GM11168 (cell line): ENCODE measurements at regions not wholly inside any gene's neighbourhood (a gene's known extent, or its start where the extent isn't known, plus 50 kb on each side); places are given as distances from the start of the nearest gene placed in this dataset.

ENCODE experiments used
- in situ Hi-C: fragments of 300-500 bp; cut with MboI; formaldehyde crosslinking; loops from one replicate; pipeline ENCODE4 v1.12.0; 2022; ENCODE audit warnings: low sequenced_read_pairs; ENCODE audit not compliant: unreplicated experiment

GRCh38 chr12:77437206-77437605, 371.8 kb upstream of the E2F7 start:
- in situ Hi-C loops, result no loop called here

GRCh38 chr12:77435446-77436091, 370.2 kb upstream of the E2F7 start:
- in situ Hi-C loops, result no loop called here

- in situ Hi-C loops, result no loop called here
Observed at GRCh38 chr12:77433799-77434198, 368.4 kb upstream of the E2F7 start.

GRCh38 chr12:77429426-77429825, 364.1 kb upstream of the E2F7 start:
- in situ Hi-C loops, result no loop called here

GRCh38 chr12:77421152-77421551, 355.8 kb upstream of the E2F7 start:
- in situ Hi-C loops, result no loop called here

- in situ Hi-C loops, result no loop called here
Observed at GRCh38 chr12:77409551-77409950, 344.2 kb upstream of the E2F7 start.

- in situ Hi-C loops, result no loop called here
Observed at GRCh38 chr12:77407931-77408330, 342.6 kb upstream of the E2F7 start.

GRCh38 chr12:77406219-77406905, 341.0 kb upstream of the E2F7 start:
- in situ Hi-C loops, result no loop called here

- in situ Hi-C loops, result no loop called here
Observed at GRCh38 chr12:77402716-77403115, 337.3 kb upstream of the E2F7 start.

GRCh38 chr12:77401770-77402081, 336.4 kb upstream of the E2F7 start:
- in situ Hi-C loops, result no loop called here

- in situ Hi-C loops, result no loop called here
Observed at GRCh38 chr12:77401064-77401769, 335.8 kb upstream of the E2F7 start.

- in situ Hi-C loops, result no loop called here
Observed at GRCh38 chr12:77392467-77393088, 327.2 kb upstream of the E2F7 start.

- in situ Hi-C loops, result no loop called here
Observed at GRCh38 chr12:77388445-77389265, 323.3 kb upstream of the E2F7 start.

GRCh38 chr12:77387671-77388070, 322.3 kb upstream of the E2F7 start:
- in situ Hi-C loops, result no loop called here

- in situ Hi-C loops, result no loop called here
Observed at GRCh38 chr12:77387214-77387613, 321.8 kb upstream of the E2F7 start.

- in situ Hi-C loops, result no loop called here
Observed at GRCh38 chr12:77384941-77385340, 319.6 kb upstream of the E2F7 start.

GRCh38 chr12:77382096-77382742, 316.9 kb upstream of the E2F7 start:
- in situ Hi-C loops, result no loop called here

GRCh38 chr12:77377622-77378021, 312.3 kb upstream of the E2F7 start:
- in situ Hi-C loops, result no loop called here

- in situ Hi-C loops, result no loop called here
Observed at GRCh38 chr12:77377116-77377515, 311.7 kb upstream of the E2F7 start.

GRCh38 chr12:77374673-77375072, 309.3 kb upstream of the E2F7 start:
- in situ Hi-C loops, result no loop called here
